OCI-LY1 (cell line): ENCODE measurements at regions not wholly inside any gene's neighbourhood (a gene's known extent, or its start where the extent isn't known, plus 50 kb on each side); places are given as distances from the start of the nearest gene placed in this dataset.

ENCODE experiments used
- H2AFZ ChIP-seq: fragments of 200-600 bp; sonication (generic), shearing (Covaris generic); 2 replicates; pipeline ENCODE4 v1.6.0; 2014; ENCODE audit warnings: antibody characterized with exemption, mild to moderate bottlenecking, low read length
- H3F3A ChIP-seq: fragments of 200-600 bp; sonication (generic), shearing (Covaris generic); 2 replicates; pipeline ENCODE4 v1.6.0; 2014; ENCODE audit warnings: mild to moderate bottlenecking, antibody characterized with exemption, low read length, moderate library complexity; ENCODE audit not compliant: insufficient read depth
- H3K27ac ChIP-seq: fragments of 200-600 bp; sonication (generic); 2 replicates; pipeline ENCODE4 v1.5.1; 2014; ENCODE audit warnings: low read length, mixed run types, mild to moderate bottlenecking, low read depth; ENCODE audit not compliant: poor library complexity, severe bottlenecking
- H3K27me3 ChIP-seq: fragments of 200-600 bp; sonication (generic); 2 replicates; pipeline ENCODE4 v1.6.0; 2014; ENCODE audit warnings: antibody characterized with exemption, mild to moderate bottlenecking, low read length, moderate library complexity; ENCODE audit not compliant: insufficient read depth
- H3K36me3 ChIP-seq: fragments of 200-600 bp; sonication (generic); 2 replicates; pipeline ENCODE4 v1.6.1; 2014; ENCODE audit warnings: mild to moderate bottlenecking, antibody characterized with exemption, low read length, moderate library complexity, mixed read lengths; ENCODE audit not compliant: insufficient read depth
- H3K4me1 ChIP-seq: fragments of 200-600 bp; sonication (generic); 2 replicates; pipeline ENCODE4 v1.5.1; 2014; ENCODE audit warnings: mild to moderate bottlenecking, low read length, moderate library complexity; ENCODE audit not compliant: insufficient read depth, severe bottlenecking
- H3K4me2 ChIP-seq: fragments of 200-600 bp; sonication (generic), shearing (Covaris generic); 2 replicates; pipeline ENCODE4 v1.6.1; 2014; ENCODE audit warnings: low read length
- H3K4me3 ChIP-seq: fragments of 200-600 bp; sonication (generic); 2 replicates; pipeline ENCODE4 v1.5.1; 2014; ENCODE audit warnings: low read length, low read depth, mild to moderate bottlenecking, mixed read lengths; ENCODE audit not compliant: poor library complexity, severe bottlenecking
- H3K79me2 ChIP-seq: fragments of 200-600 bp; shearing (Covaris generic); 2 replicates; pipeline ENCODE4 v1.6.1; 2016; ENCODE audit warnings: mixed run types, low read length, mixed read lengths; ENCODE audit not compliant: insufficient read depth
- H3K9ac ChIP-seq: fragments of 200-600 bp; sonication (generic), shearing (Covaris generic); 2 replicates; pipeline ENCODE4 v1.6.1; 2014; ENCODE audit warnings: mild to moderate bottlenecking, low read length, mixed read lengths
- H3K9me2 ChIP-seq: fragments of 200-600 bp; sonication (generic), shearing (Covaris generic); 2 replicates; pipeline ENCODE4 v1.6.1; 2014; ENCODE audit warnings: low read depth, mild to moderate bottlenecking, low read length, mixed read lengths
- H3K9me3 ChIP-seq: fragments of 200-600 bp; shearing (Covaris generic); 2 replicates; pipeline ENCODE4 v1.6.1; 2014; ENCODE audit warnings: low read length, mixed read lengths
- H4K20me1 ChIP-seq: fragments of 200-600 bp; sonication (generic), shearing (Covaris generic); 2 replicates; pipeline ENCODE4 v1.6.0; 2016; ENCODE audit warnings: mild to moderate bottlenecking, low read length; ENCODE audit not compliant: insufficient read depth
- CTCF ChIP-seq: fragments of 200-600 bp; sonication (generic), shearing (Covaris generic); IDR thresholded peaks from 2 replicates; pipeline ENCODE4 v1.5.1; 2017; ENCODE audit warnings: mild to moderate bottlenecking, antibody characterized with exemption, low read length, moderate library complexity, mixed read lengths
- EZH2 ChIP-seq: fragments of 200-600 bp; sonication (generic), shearing (Covaris generic); IDR thresholded peaks from 2 replicates; pipeline ENCODE4 v1.8.0; 2017; ENCODE audit warnings: borderline replicate concordance, mixed run types, mild to moderate bottlenecking, antibody characterized with exemption, low read length, moderate library complexity, mixed read lengths

- H3K27me3 ChIP-seq: no peaks in the 10 kb centered on the region
- H3K9me2 ChIP-seq: no peaks in the 10 kb centered on the region
- H2AFZ ChIP-seq: no peak overlapping the region
- H3K27ac ChIP-seq: no peak overlapping the region
- H3K36me3 ChIP-seq: no peaks in the 10 kb centered on the region
- H3K4me3 ChIP-seq: no peak overlapping the region
- H3F3A ChIP-seq: no peaks in the 10 kb centered on the region
- H3K4me2 ChIP-seq: no peak overlapping the region
- no peak overlapping the region for H3K9ac ChIP-seq
- no peaks in the 10 kb centered on the region for H3K4me1 ChIP-seq
- no peak for TF ChIP-seq CTCF
- no peak for TF ChIP-seq EZH2
- H3K9me3 ChIP-seq: no peaks in the 10 kb centered on the region
- no peaks in the 10 kb centered on the region for H3K79me2 ChIP-seq
- H4K20me1 ChIP-seq: no peaks in the 10 kb centered on the region
These were observed 314.2 kb upstream of the RARB start for GRCh38 chr3:25113891-25114290.

GRCh38 chr3:25114532-25114931 is 313.5 kb upstream of the RARB start:
- no peaks in the 10 kb centered on the region for H3K9me3 ChIP-seq
- H3K4me3 ChIP-seq: no peak overlapping the region
- H3K79me2 ChIP-seq: no peaks in the 10 kb centered on the region
- H3F3A ChIP-seq: no peaks in the 10 kb centered on the region
- H3K36me3 ChIP-seq: no peaks in the 10 kb centered on the region
- H4K20me1 ChIP-seq: no peaks in the 10 kb centered on the region
- H3K27me3 ChIP-seq: no peaks in the 10 kb centered on the region
- no peaks in the 10 kb centered on the region for H3K4me1 ChIP-seq
- no peak overlapping the region for H3K9ac ChIP-seq
- TF ChIP-seq EZH2: no peak
- no peak for TF ChIP-seq CTCF
- H3K9me2 ChIP-seq: no peaks in the 10 kb centered on the region
- no peak overlapping the region for H3K4me2 ChIP-seq
- no peak overlapping the region for H3K27ac ChIP-seq
- no peak overlapping the region for H2AFZ ChIP-seq

GRCh38 chr3:25117005-25117593 is 311.0 kb upstream of the RARB start:
- Histone ChIP-seq H3K9me2 (no peaks in the 10 kb centered on the region), H3K4me3 (no peak overlapping the region), H2AFZ (no peak overlapping the region), H3K4me1 (no peaks in the 10 kb centered on the region), H3K9ac (no peak overlapping the region), H3F3A (no peaks in the 10 kb centered on the region), H4K20me1 (no peaks in the 10 kb centered on the region), H3K36me3 (no peaks in the 10 kb centered on the region), H3K4me2 (no peak overlapping the region), H3K27ac (no peak overlapping the region), H3K79me2 (no peaks in the 10 kb centered on the region), H3K27me3 (no peaks in the 10 kb centered on the region), H3K9me3 (no peaks in the 10 kb centered on the region)
- no peak for TF ChIP-seq CTCF
- TF ChIP-seq EZH2: no peak
